Mammary epithelial cell (primary cell): ENCODE measurements at regions not wholly inside any gene's neighbourhood (a gene's known extent, or its start where the extent isn't known, plus 50 kb on each side); places are given as distances from the start of the nearest gene placed in this dataset.

Experiments used
- CTCF ChIP-seq, 2 donors: IDR thresholded peaks in 1 of 2; conservative IDR thresholded peaks in 1 of 2; 2 replicates each; pipeline ENCODE4 v1.5.1; 2011 to 2012; ENCODE audit warnings: inconsistent platforms in 2 of 2, low read length in 2 of 2, mild to moderate bottlenecking in 2 of 2, control low read depth in 1 of 2, low read depth in 1 of 2; ENCODE audit not compliant: insufficient read depth in 1 of 2; ENCODE audit errors: extremely low read depth in 1 of 2
- EZH2 ChIP-seq: IDR thresholded peaks from 2 replicates; pipeline ENCODE4 v1.6.1; 2012; ENCODE audit warnings: low read length, inconsistent platforms, borderline replicate concordance

GRCh38 chr6:119533603-119534279 is 184.2 kb upstream of the MAN1A1 start:
- TF ChIP-seq EZH2 (no peak), CTCF (conservative IDR thresholded peaks at IDR 0.05 in 1 of 2, IDR thresholded peaks at IDR 0.05 in 1 of 2; ENCODE audit: extremely low read depth in 1 of 2, insufficient read depth in 1 of 2, low read depth in 1 of 2, low read length in 2 of 2) (no peak)
